ENCODE measurements at regions not wholly inside any gene's neighbourhood (a gene's known extent, or its start where the extent isn't known, plus 50 kb on each side); places are given as distances from the start of the nearest gene placed in this dataset.

- TF ChIP-seq ZNF274 (IDR thresholded peaks at IDR 0.05; ENCODE audit: low read depth, low read length) (no peak), YY1 (IDR thresholded peaks at IDR 0.05; ENCODE audit: insufficient read depth, insufficient read length) (no peak)
Measured at GRCh38 chr2:3968736-3969135, 265.4 kb downstream of the DCDC2C start.
